Kidney epithelial cell (primary cell): ENCODE measurements at regions not wholly inside any gene's neighbourhood (a gene's known extent, or its start where the extent isn't known, plus 50 kb on each side); places are given as distances from the start of the nearest gene placed in this dataset.

Source experiments
- DNase-seq: peaks from one replicate; pipeline ENCODE4 v3.0.0-alpha.2; 2010; ENCODE audit warnings: low read depth
- H3K27me3 ChIP-seq: 2 replicates; pipeline ENCODE4 v1.6.0; 2011; ENCODE audit warnings: low read length; ENCODE audit not compliant: control insufficient read depth, insufficient read depth
- H3K36me3 ChIP-seq: 2 replicates; pipeline ENCODE4 v1.5.1; 2011; ENCODE audit warnings: low read length; ENCODE audit not compliant: control insufficient read depth, insufficient read depth
- H3K4me3 ChIP-seq: 2 replicates; pipeline ENCODE4 v1.5.1; 2011; ENCODE audit warnings: low read depth, mild to moderate bottlenecking, control low read depth, low read length
- CTCF ChIP-seq: IDR thresholded peaks from 2 replicates; pipeline ENCODE4 v1.5.1; 2011; ENCODE audit warnings: mild to moderate bottlenecking, moderate library complexity, low read length, control low read depth, inconsistent platforms; ENCODE audit not compliant: insufficient read depth, poor library complexity, severe bottlenecking

GRCh38 chr6:147752689-147753403, 244.4 kb downstream of the SAMD5 start:
- TF ChIP-seq CTCF, result no peak
- no peak for DNase-seq
- no peaks in the 10 kb centered on the region for H3K27me3 ChIP-seq
- no peaks in the 10 kb centered on the region for H3K36me3 ChIP-seq
- no peak overlapping the region for H3K4me3 ChIP-seq

DNA sequence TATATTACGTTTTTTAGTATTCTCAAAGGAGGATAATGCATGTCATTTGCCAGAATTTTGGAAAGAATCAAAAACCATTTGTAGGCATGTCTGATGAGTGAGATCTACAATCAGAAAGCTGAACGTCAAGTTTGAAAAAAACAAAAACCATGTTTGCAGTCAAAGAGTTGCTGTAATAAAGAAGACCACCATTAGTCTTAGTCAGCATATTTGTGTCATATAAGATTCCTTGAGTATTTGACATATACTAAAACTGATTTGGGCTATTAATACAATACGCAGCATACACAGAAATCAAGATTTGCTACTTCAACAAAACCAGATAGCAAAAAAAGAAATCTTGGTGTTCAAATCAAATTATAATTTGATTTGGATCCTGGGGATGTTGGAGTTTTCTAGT, 247.5 kb downstream of the SAMD5 start:
- DNase-seq, result no peak
- H3K36me3 ChIP-seq, result no peaks in the 10 kb centered on the region
- no peak for TF ChIP-seq CTCF
- no peaks in the 10 kb centered on the region for H3K27me3 ChIP-seq
- no peak overlapping the region for H3K4me3 ChIP-seq

GRCh38 chr6:147756891-147757290, 248.4 kb downstream of the SAMD5 start:
- TF ChIP-seq CTCF, result no peak
- DNase-seq, result no peak
- H3K36me3 ChIP-seq, result no peaks in the 10 kb centered on the region
- no peak overlapping the region for H3K4me3 ChIP-seq
- H3K27me3 ChIP-seq, result no peaks in the 10 kb centered on the region

- TF ChIP-seq CTCF, result no peak
- Histone ChIP-seq H3K4me3 (no peak overlapping the region), H3K27me3 (no peaks in the 10 kb centered on the region), H3K36me3 (no peaks in the 10 kb centered on the region)
- no peak for DNase-seq
Measured at GRCh38 chr6:147757291-147757690, 248.8 kb downstream of the SAMD5 start.

DNA sequence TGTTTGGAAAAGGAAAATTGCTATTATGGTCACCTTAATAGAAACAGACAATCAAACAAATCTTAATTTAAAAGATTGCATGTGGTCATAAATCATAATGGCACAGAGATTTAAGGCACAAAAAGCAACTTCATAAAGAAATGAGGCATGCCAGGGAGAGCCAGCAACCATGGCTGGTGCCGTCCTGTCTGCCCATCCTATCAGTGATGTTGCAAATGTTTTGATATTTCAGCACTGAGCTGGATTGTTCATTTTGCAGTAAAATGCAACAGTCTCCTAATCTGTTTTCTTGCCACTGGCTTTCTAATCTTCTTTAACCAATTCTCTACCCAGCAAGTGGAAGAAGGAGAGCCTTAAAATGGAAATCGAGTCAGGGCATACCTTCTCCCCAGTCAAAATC, 249.8 kb downstream of the SAMD5 start:
- TF ChIP-seq CTCF, result no peak
- Histone ChIP-seq H3K36me3 (no peaks in the 10 kb centered on the region), H3K27me3 (no peaks in the 10 kb centered on the region), H3K4me3 (no peak overlapping the region)
- no peak for DNase-seq

GRCh38 chr6:147759093-147759492, 250.6 kb downstream of the SAMD5 start:
- Histone ChIP-seq H3K4me3 (no peak overlapping the region), H3K36me3 (no peaks in the 10 kb centered on the region), H3K27me3 (no peaks in the 10 kb centered on the region)
- DNase-seq, result no peak
- no peak for TF ChIP-seq CTCF
